OCI-LY1 (cell line): ENCODE measurements at regions not wholly inside any gene's neighbourhood (a gene's known extent, or its start where the extent isn't known, plus 50 kb on each side); places are given as distances from the start of the nearest gene placed in this dataset.

Source experiments
- H2AFZ ChIP-seq: fragments of 200-600 bp; sonication (generic), shearing (Covaris generic); 2 replicates; pipeline ENCODE4 v1.6.0; 2014; ENCODE audit warnings: antibody characterized with exemption, mild to moderate bottlenecking, low read length
- H3F3A ChIP-seq: fragments of 200-600 bp; sonication (generic), shearing (Covaris generic); 2 replicates; pipeline ENCODE4 v1.6.0; 2014; ENCODE audit warnings: mild to moderate bottlenecking, antibody characterized with exemption, low read length, moderate library complexity; ENCODE audit not compliant: insufficient read depth
- H3K27ac ChIP-seq: fragments of 200-600 bp; sonication (generic); 2 replicates; pipeline ENCODE4 v1.5.1; 2014; ENCODE audit warnings: low read length, mixed run types, mild to moderate bottlenecking, low read depth; ENCODE audit not compliant: poor library complexity, severe bottlenecking
- H3K27me3 ChIP-seq: fragments of 200-600 bp; sonication (generic); 2 replicates; pipeline ENCODE4 v1.6.0; 2014; ENCODE audit warnings: antibody characterized with exemption, mild to moderate bottlenecking, low read length, moderate library complexity; ENCODE audit not compliant: insufficient read depth
- H3K36me3 ChIP-seq: fragments of 200-600 bp; sonication (generic); 2 replicates; pipeline ENCODE4 v1.6.1; 2014; ENCODE audit warnings: mild to moderate bottlenecking, antibody characterized with exemption, low read length, moderate library complexity, mixed read lengths; ENCODE audit not compliant: insufficient read depth
- H3K4me1 ChIP-seq: fragments of 200-600 bp; sonication (generic); 2 replicates; pipeline ENCODE4 v1.5.1; 2014; ENCODE audit warnings: mild to moderate bottlenecking, low read length, moderate library complexity; ENCODE audit not compliant: insufficient read depth, severe bottlenecking
- H3K4me2 ChIP-seq: fragments of 200-600 bp; sonication (generic), shearing (Covaris generic); 2 replicates; pipeline ENCODE4 v1.6.1; 2014; ENCODE audit warnings: low read length
- H3K4me3 ChIP-seq: fragments of 200-600 bp; sonication (generic); 2 replicates; pipeline ENCODE4 v1.5.1; 2014; ENCODE audit warnings: low read length, low read depth, mild to moderate bottlenecking, mixed read lengths; ENCODE audit not compliant: poor library complexity, severe bottlenecking
- H3K79me2 ChIP-seq: fragments of 200-600 bp; shearing (Covaris generic); 2 replicates; pipeline ENCODE4 v1.6.1; 2016; ENCODE audit warnings: mixed run types, low read length, mixed read lengths; ENCODE audit not compliant: insufficient read depth
- H3K9ac ChIP-seq: fragments of 200-600 bp; sonication (generic), shearing (Covaris generic); 2 replicates; pipeline ENCODE4 v1.6.1; 2014; ENCODE audit warnings: mild to moderate bottlenecking, low read length, mixed read lengths
- H3K9me2 ChIP-seq: fragments of 200-600 bp; sonication (generic), shearing (Covaris generic); 2 replicates; pipeline ENCODE4 v1.6.1; 2014; ENCODE audit warnings: low read depth, mild to moderate bottlenecking, low read length, mixed read lengths
- H3K9me3 ChIP-seq: fragments of 200-600 bp; shearing (Covaris generic); 2 replicates; pipeline ENCODE4 v1.6.1; 2014; ENCODE audit warnings: low read length, mixed read lengths
- H4K20me1 ChIP-seq: fragments of 200-600 bp; sonication (generic), shearing (Covaris generic); 2 replicates; pipeline ENCODE4 v1.6.0; 2016; ENCODE audit warnings: mild to moderate bottlenecking, low read length; ENCODE audit not compliant: insufficient read depth
- EZH2 ChIP-seq: fragments of 200-600 bp; sonication (generic), shearing (Covaris generic); IDR thresholded peaks from 2 replicates; pipeline ENCODE4 v1.8.0; 2017; ENCODE audit warnings: borderline replicate concordance, mixed run types, mild to moderate bottlenecking, antibody characterized with exemption, low read length, moderate library complexity, mixed read lengths
- TF ChIP-seq, protein P1 (sequence below): fragments of 200-600 bp; sonication (generic), shearing (Covaris generic); IDR thresholded peaks from 2 replicates; pipeline ENCODE4 v1.5.1; 2017; ENCODE audit warnings: mild to moderate bottlenecking, antibody characterized with exemption, low read length, moderate library complexity, mixed read lengths

GRCh38 chr5:33241802-33242201 lies 199.0 kb upstream of the TARS1 start:
- TF ChIP-seq, protein P1, sequence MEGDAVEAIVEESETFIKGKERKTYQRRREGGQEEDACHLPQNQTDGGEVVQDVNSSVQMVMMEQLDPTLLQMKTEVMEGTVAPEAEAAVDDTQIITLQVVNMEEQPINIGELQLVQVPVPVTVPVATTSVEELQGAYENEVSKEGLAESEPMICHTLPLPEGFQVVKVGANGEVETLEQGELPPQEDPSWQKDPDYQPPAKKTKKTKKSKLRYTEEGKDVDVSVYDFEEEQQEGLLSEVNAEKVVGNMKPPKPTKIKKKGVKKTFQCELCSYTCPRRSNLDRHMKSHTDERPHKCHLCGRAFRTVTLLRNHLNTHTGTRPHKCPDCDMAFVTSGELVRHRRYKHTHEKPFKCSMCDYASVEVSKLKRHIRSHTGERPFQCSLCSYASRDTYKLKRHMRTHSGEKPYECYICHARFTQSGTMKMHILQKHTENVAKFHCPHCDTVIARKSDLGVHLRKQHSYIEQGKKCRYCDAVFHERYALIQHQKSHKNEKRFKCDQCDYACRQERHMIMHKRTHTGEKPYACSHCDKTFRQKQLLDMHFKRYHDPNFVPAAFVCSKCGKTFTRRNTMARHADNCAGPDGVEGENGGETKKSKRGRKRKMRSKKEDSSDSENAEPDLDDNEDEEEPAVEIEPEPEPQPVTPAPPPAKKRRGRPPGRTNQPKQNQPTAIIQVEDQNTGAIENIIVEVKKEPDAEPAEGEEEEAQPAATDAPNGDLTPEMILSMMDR: no peak
- TF ChIP-seq EZH2: no peak
- Histone ChIP-seq H4K20me1 (no peaks in the 10 kb centered on the region), H2AFZ (no peak overlapping the region), H3K4me1 (no peaks in the 10 kb centered on the region), H3K4me2 (no peak overlapping the region), H3K27ac (no peak overlapping the region), H3F3A (no peaks in the 10 kb centered on the region), H3K79me2 (no peaks in the 10 kb centered on the region), H3K4me3 (no peak overlapping the region), H3K27me3 (no peaks in the 10 kb centered on the region), H3K36me3 (no peaks in the 10 kb centered on the region), H3K9me3 (no peaks in the 10 kb centered on the region), H3K9me2 (no peaks in the 10 kb centered on the region), H3K9ac (no peak overlapping the region)

DNA sequence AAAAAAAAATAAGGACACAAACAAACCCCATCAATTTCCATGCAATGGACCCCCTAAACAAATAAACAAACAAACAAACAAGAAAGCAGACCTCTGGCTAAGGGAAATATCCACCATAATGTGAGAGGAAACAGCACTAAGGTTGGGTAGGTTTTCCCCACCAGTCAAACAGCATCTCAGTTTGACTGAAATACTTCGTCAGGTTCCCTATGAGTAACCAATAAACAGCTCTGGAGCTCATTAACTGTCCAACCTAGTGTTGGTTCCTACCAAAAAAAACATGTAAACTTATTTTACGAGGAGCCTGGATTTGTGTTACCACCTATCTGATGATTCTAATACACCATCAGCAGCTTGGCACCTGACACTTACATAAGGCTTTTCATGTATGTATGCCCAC lies 198.5 kb upstream of the TARS1 start:
- no peaks in the 10 kb centered on the region for H3F3A ChIP-seq
- H3K27ac ChIP-seq: no peak overlapping the region
- H3K9me2 ChIP-seq: no peaks in the 10 kb centered on the region
- TF ChIP-seq EZH2: no peak
- TF ChIP-seq, protein P1: no peak
- H3K9me3 ChIP-seq: no peaks in the 10 kb centered on the region
- H3K4me1 ChIP-seq: no peaks in the 10 kb centered on the region
- no peaks in the 10 kb centered on the region for H3K36me3 ChIP-seq
- H3K9ac ChIP-seq: no peak overlapping the region
- H3K27me3 ChIP-seq: no peaks in the 10 kb centered on the region
- H3K4me2 ChIP-seq: no peak overlapping the region
- H4K20me1 ChIP-seq: no peaks in the 10 kb centered on the region
- no peak overlapping the region for H3K4me3 ChIP-seq
- no peaks in the 10 kb centered on the region for H3K79me2 ChIP-seq
- no peak overlapping the region for H2AFZ ChIP-seq

DNA sequence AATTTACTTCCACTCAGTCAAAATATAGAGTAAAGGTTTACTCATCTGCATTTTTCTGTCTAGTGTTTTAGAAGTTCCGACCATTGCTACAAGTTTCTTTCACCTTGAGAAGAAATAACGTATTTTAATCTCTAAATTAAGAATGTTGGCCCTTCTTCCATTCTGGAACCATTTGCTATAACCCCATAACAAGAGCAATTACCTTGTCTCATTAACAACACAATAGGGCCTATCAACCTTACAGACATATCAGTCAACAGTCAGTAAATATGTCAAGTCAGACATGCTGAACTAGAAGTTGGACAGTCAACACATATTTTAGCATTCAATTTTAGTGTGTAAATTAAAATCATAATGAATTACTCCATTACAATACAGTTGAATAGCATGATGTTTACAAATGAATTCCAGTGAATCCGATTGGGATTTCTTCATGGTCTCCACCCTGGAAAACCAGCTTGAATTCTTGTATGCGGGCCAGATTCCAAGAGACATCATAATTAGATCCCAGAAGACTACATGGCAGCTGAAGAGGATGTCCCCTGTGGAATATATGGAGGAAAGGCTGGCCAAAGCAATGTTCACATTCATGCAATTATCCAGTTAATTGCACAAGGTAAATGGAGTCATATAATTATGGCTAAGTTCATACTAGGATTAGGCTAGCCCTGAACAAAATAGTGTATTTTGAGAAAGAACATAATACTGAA lies 196.2 kb upstream of the TARS1 start:
- Histone ChIP-seq H3K4me3 (no peak overlapping the region), H3K9me3 (no peaks in the 10 kb centered on the region), H3K9ac (no peak overlapping the region), H3K79me2 (no peaks in the 10 kb centered on the region), H2AFZ (no peak overlapping the region), H3K27ac (no peak overlapping the region), H3F3A (no peaks in the 10 kb centered on the region), H3K9me2 (no peaks in the 10 kb centered on the region), H3K36me3 (no peaks in the 10 kb centered on the region), H4K20me1 (no peaks in the 10 kb centered on the region), H3K4me2 (no peak overlapping the region), H3K4me1 (no peaks in the 10 kb centered on the region), H3K27me3 (no peaks in the 10 kb centered on the region)
- TF ChIP-seq, protein P1: no peak
- TF ChIP-seq EZH2: no peak
